ENCODE measurements at regions not wholly inside any gene's neighbourhood (a gene's known extent, or its start where the extent isn't known, plus 50 kb on each side); places are given as distances from the start of the nearest gene placed in this dataset.
A peak's percentile ranks its signal among the peaks of the same experiment; 100 is the strongest.

- no peak for DNase-seq (ENCODE audit: low read depth, low spot score)
Observed at GRCh38 chr7:46218461-46219200, 297.6 kb upstream of the IGFBP3 start.

- no peak for DNase-seq (ENCODE audit: low read depth, low spot score)
Observed at GRCh38 chr7:46215987-46216567, 295.0 kb upstream of the IGFBP3 start.

DNA sequence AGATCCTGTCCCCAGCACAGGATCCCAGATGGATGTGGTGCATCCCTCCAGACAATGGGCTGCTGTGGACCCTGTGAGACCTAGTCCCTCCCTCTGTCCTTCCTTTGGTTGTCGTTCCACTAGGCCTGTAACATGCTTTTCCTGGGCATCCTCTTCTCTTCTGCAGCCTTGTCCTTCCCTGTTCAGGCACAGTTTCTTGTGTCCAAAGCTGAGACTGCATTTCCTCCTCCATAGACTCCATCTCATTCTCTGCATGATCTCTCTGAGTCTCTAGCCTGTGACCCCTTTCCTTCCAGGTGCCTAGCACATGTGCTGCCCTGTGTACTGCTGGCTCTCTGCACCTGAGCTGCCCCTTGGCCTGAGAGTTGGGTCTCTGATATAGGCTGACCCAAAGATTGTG lies 293.5 kb upstream of the IGFBP3 start:
- DNase-seq (ENCODE audit: low read depth, low spot score): no peak

DNA sequence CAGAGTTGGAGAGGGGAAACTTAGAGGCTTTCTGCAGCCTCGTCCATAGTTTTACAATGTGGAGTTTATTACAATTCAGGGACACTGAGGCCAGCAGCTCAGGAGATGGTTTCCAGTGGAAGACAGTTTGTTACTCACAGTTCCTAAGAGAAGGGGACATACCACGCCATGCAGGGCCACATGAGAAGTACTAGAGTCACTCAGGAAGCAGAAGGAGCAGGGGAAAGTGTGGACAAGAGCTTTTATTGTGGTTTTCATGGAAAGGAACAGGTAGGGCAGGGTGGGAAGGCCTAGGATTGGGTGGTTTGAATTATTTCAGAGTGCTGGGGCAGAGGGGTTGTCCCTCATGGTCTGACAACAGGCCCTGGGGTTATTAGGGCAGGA lies 292.1 kb upstream of the IGFBP3 start:
- no peak for DNase-seq (ENCODE audit: low read depth, low spot score)

DNA sequence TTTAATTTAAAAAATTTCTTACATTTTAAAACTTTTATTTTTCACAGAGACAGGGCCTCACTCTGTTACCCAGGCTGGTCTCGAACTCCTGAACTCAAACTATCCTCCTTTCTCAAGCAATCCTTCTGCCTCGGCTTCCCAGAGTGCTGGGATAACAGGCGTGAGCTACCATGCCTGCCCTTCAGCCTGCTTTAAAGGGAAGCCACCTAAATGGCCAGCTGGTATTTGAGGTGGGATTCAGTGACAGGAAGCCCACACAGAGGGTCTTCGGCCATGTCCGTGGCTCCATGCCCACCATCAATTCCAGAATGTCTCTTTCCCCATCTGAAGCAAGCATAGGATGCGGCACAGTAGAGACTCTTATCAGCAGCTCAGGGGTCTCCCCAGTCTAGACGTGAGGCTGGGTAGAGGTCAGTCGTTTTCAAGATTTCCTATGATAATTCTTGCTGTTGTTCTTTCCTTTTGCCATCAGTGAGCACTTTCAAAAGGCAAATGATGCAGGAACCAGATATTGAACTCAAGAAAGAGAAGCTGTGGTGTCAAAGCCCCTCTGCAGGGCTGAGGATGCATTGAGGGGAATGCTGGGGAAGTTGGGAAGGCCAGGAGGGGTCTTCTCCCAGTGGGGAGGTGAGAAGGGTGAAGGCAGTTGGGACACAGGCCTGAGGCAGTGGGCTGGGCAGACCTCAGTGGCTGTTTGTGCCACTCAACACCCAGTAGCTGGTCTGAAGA lies 291.5 kb upstream of the IGFBP3 start:
- DNase-seq (ENCODE audit: low read depth, low spot score): no peak

DNA sequence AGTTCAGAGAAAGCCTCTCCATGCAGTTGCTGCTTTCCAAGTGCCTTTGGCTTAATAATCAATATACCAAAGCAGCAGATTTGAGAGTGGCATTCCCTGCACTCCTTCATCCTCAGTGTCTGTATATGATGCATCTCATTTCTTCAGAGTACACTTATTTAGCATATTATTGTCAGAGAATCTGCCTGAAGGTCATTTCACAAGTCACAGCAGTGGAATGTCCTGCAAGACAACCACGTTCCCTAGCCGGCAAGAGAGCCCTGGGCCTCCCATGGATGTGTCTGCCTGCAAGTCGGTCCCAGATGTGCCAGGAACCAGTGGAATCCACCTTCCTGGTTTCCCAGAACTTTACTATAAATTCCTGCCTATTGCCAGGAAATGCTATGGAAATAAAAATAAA lies 289.4 kb upstream of the IGFBP3 start:
- no peak for DNase-seq (ENCODE audit: low read depth, low spot score)

- no peak for DNase-seq (ENCODE audit: low read depth, low spot score)
Observed at GRCh38 chr7:46209611-46210388, 288.7 kb upstream of the IGFBP3 start.

- DNase-seq (ENCODE audit: low read depth, low spot score): peak; percentile 5
Observed at GRCh38 chr7:46208635-46209525, 287.8 kb upstream of the IGFBP3 start.

DNA sequence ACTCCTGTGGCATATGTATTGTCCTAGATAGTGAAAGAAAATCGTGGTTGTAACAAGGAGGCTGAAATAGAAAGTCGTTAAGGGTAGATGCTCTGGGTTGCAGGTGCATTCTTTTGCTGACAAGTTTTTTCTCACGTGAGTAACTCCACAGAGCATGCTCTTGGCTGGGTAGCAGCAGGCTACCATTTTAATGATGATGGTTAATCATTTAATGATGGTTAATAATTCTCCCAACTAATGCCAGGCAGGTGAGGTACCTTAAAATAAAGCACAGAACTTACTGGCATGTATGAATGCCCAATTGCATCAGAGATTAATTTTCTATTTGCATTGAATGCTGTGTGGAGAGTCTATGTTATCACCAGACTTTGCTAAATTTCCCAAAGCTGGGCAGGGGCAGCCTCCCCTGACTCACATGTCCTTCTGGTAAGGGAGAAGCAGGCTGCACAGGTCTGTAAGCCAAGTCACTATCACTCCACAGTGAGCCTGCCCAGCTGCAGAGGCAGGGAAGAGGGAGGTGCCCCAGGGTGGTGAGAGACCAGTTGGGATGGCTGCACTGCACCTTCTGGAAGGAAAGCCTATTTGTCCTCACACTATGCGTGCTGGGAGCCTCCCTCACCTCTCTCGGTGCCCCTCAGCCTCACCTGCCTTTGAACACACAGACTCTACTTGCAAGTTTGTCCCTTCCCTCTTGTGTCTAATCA lies 287.0 kb upstream of the IGFBP3 start:
- DNase-seq (ENCODE audit: low read depth, low spot score): no peak

DNA sequence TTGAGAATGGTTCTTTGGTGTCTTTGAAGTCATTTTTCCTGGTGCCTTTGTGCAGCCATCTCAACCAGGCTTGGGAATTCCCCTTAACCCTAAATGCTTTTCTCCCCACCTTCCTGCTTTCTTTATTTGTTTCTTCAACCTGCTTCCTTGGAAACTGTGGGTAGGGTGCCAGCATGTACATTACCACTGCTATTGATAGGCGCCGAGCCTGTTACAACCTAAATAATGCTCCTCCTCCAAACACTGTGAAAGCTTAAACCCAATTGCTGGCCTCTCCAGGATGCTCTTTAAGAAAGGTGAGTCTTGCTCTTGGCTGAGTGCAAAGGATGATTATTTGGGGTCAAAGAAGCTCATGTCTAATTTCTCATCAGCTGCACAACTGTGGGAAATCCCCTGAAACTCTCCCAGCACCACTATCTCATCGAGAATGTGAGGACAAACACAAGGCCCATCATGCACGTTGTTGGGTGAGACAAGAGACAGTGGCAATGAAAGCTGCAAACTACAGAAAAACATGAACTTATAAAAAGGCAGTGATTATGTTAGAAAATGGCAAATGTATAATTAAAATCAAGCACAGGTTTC lies 285.5 kb upstream of the IGFBP3 start:
- DNase-seq (ENCODE audit: low read depth, low spot score): no peak

- DNase-seq (ENCODE audit: low read depth, low spot score): no peak
Observed at GRCh38 chr7:46205478-46205877, 284.4 kb upstream of the IGFBP3 start.

GRCh38 chr7:46203926-46204325 lies 282.9 kb upstream of the IGFBP3 start:
- no peak for DNase-seq (ENCODE audit: low read depth, low spot score)

DNA sequence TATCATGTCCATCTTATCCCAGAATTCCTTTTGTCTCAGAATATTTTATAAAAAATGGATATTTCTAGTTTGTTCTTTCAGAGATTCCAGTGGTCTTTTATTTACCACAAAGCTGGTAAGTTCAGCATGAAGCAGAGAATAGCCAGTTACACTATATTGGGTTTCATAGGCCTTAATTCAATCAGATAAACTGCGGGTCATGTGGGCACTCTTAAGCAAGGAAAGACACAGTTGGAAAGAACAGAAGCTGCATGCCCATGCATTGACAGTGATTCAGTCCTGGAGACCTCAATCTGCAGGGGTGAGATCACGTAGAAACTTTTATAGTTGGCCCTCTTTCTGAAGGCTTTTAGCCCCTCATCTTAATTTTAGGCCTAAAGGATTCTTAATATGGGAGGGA lies 281.3 kb upstream of the IGFBP3 start:
- DNase-seq (ENCODE audit: low read depth, low spot score): no peak

GRCh38 chr7:46201961-46202360 lies 280.9 kb upstream of the IGFBP3 start:
- DNase-seq (ENCODE audit: low read depth, low spot score): no peak

- DNase-seq (ENCODE audit: low read depth, low spot score): no peak
Observed at GRCh38 chr7:46198701-46199100, 277.6 kb upstream of the IGFBP3 start.

DNA sequence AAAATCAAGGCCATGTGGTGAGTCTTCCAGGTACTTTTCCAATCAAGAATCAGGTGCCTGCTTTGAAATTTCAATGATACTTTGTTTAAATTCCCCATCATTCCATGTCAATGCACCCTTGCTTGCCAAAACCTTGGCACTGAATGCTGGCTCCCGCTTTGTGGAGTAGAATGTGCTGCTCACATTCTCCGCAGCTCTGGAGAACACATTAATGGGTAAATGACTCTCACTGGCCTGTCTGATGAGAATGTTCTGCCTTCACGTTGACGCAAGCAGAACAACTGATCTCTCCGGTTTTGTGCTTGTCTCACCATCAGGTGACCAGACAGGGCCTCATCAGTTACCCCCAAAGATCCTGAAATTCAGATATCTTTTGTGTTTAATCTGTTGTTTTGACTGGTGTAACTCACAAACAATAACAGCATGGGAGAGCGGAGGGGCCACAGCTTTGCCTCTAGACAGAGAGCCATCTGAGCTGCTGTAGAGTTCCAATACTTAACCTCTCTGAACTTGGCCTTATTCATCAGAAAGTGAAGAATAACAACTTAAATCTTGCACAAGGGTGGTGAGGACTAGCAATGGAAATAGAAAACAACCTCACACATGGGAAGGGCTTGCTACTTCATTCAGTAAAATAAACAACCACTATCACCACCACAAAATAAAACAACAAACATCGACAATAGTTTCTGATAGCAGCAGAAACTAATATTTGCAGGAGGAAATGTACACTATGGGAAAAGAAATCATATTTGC lies 276.9 kb upstream of the IGFBP3 start:
- DNase-seq (ENCODE audit: low read depth, low spot score): no peak

DNA sequence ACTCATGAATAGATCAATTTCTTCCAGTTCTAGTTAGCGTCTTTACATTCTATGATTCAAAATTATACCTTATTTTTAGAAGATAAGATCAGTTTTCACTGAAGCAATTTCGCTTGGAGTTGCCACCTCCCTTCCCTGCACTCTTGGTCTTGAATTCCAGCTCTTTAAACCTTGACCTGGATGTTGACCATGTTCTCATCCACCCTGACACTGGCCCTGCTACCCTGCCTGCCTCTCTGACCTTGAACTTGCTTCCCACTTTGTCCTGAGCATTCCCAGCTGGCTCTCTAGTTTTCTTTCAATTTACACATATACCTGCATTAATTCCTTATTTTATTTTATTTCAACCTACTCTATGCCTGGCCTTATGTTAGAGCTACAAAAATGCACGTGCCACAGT lies 274.9 kb upstream of the IGFBP3 start:
- no peak for DNase-seq (ENCODE audit: low read depth, low spot score)

DNA sequence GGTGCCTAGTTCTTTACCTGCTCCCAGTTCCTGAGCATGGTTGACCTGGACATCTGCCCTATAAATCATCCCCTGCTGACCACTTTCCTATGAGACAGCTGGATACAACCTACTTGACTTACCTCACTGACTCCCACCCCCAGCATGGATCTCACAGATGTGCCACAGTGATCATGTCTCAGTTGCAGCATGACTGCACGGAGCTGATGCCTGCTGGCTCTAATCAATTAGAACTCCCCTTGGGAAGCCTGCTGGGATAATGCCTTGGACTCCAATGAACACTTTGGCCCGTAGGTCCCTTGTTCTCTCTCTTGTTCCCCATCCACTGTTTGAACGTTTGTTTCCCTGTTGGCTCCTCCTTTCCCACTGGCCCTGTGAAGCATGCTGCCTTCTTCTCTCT lies 271.2 kb upstream of the IGFBP3 start:
- no peak for DNase-seq (ENCODE audit: low read depth, low spot score)

GRCh38 chr7:46191776-46192175 lies 270.7 kb upstream of the IGFBP3 start:
- no peak for DNase-seq (ENCODE audit: low read depth, low spot score)

Measured in pulmonary artery endothelial cell (primary cell).